ENCODE measurements at regions not wholly inside any gene's neighbourhood (a gene's known extent, or its start where the extent isn't known, plus 50 kb on each side); places are given as distances from the start of the nearest gene placed in this dataset.

DNA sequence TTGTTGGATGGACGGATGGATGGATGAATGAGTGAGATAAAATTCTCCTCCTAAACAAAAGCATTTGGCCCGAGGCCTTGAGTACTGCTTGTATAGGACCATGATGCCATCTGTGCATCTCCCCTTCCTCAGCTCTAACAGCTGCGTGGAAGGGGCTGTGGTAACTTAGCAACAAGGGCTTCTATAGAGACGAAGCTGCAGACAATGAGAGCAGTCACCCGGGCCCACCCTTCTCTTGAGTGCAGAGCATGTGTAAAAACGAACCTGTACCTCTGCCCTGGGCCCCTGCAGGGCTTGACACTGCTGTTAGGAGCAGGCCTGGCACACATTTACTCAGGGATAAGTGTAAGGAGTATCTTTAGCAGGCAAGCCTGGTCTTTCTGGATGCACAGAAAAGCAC is 391.5 kb downstream of the CADM1 start:
- TF ChIP-seq, protein P1, sequence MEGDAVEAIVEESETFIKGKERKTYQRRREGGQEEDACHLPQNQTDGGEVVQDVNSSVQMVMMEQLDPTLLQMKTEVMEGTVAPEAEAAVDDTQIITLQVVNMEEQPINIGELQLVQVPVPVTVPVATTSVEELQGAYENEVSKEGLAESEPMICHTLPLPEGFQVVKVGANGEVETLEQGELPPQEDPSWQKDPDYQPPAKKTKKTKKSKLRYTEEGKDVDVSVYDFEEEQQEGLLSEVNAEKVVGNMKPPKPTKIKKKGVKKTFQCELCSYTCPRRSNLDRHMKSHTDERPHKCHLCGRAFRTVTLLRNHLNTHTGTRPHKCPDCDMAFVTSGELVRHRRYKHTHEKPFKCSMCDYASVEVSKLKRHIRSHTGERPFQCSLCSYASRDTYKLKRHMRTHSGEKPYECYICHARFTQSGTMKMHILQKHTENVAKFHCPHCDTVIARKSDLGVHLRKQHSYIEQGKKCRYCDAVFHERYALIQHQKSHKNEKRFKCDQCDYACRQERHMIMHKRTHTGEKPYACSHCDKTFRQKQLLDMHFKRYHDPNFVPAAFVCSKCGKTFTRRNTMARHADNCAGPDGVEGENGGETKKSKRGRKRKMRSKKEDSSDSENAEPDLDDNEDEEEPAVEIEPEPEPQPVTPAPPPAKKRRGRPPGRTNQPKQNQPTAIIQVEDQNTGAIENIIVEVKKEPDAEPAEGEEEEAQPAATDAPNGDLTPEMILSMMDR (IDR thresholded peaks at IDR 0.05) = no peak
- no peak for TF ChIP-seq POLR2A (IDR thresholded peaks at IDR 0.05)
